ENCODE measurements at regions not wholly inside any gene's neighbourhood (a gene's known extent, or its start where the extent isn't known, plus 50 kb on each side); places are given as distances from the start of the nearest gene placed in this dataset.

DNA sequence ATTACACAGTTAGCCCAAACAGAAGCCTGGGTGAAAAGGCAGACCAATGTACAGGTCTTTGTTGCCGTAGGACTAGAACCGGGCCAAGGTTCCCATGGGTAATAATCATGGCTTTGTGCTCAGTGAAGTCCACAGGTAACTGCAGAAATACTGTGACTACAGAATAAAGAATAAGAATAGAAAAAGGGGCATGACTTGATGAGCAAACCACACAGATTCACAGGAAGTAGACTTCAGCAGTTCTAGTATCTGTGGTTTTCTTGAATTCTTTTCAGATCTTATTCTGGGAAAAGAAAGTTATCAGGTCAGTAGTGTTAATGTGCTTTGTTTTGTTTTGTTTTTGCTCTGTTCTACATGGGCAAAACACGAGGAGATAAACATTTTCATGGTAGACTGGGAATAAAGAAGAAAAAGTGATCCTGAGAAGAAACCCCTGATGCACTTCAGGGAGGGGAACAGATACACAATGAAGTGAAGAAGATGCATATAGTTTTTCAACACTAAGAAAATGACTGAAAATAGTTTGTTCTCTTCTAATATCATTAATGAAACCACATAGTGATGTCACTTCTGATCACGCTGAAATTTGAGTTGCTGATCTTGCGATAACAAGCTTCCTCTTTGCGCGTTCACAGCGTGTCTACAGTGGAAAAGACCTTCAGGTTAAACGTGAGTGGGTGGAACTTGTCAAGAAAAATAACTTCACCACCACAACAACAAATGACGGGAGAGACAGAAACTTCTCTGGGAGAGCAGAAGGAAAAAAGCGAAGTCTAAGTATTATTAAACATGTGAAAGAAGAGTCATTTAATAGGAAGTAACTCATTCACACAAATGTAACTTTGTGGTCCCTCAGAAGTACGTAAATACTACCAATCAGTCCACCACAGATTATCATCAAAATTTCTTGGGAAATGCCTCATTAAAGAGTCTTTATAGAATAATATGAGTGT, 315.8 kb upstream of the SATB1 start:
- DNase-seq (ENCODE audit: low read depth, low spot score): no peak
- POLR2A ChIA-PET: no interaction called here
- TF ChIP-seq, protein P1, sequence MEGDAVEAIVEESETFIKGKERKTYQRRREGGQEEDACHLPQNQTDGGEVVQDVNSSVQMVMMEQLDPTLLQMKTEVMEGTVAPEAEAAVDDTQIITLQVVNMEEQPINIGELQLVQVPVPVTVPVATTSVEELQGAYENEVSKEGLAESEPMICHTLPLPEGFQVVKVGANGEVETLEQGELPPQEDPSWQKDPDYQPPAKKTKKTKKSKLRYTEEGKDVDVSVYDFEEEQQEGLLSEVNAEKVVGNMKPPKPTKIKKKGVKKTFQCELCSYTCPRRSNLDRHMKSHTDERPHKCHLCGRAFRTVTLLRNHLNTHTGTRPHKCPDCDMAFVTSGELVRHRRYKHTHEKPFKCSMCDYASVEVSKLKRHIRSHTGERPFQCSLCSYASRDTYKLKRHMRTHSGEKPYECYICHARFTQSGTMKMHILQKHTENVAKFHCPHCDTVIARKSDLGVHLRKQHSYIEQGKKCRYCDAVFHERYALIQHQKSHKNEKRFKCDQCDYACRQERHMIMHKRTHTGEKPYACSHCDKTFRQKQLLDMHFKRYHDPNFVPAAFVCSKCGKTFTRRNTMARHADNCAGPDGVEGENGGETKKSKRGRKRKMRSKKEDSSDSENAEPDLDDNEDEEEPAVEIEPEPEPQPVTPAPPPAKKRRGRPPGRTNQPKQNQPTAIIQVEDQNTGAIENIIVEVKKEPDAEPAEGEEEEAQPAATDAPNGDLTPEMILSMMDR (IDR thresholded peaks at IDR 0.05; ENCODE audit: insufficient read depth, low read length, missing control alignments): no peak
- CTCF ChIA-PET: no interaction called here
- H3K4me3 ChIP-seq (ENCODE audit: low read depth, low read length): no peak overlapping the region

DNA sequence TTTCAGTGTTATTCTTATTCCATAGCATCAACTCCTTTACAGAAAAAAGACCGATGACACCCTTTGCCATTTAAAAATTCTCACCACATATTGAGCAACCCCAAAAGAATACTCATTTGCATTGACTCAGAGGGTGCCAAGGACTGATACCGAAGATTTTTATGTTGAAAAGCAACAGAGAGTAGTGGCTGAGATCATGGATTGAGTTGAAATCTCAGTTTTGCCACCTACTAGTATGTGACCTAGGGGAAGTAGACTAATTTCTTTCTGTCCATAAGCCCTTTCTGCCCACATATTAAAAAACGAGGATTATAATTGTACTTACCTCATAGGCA, 313.9 kb upstream of the SATB1 start:
- POLR2A ChIA-PET: no interaction called here
- CTCF ChIA-PET: no interaction called here
- TF ChIP-seq, protein P1 (IDR thresholded peaks at IDR 0.05; ENCODE audit: insufficient read depth, low read length, missing control alignments): no peak
- no peak for DNase-seq (ENCODE audit: low read depth, low spot score)
- no peak overlapping the region for H3K4me3 ChIP-seq (ENCODE audit: low read depth, low read length)

DNA sequence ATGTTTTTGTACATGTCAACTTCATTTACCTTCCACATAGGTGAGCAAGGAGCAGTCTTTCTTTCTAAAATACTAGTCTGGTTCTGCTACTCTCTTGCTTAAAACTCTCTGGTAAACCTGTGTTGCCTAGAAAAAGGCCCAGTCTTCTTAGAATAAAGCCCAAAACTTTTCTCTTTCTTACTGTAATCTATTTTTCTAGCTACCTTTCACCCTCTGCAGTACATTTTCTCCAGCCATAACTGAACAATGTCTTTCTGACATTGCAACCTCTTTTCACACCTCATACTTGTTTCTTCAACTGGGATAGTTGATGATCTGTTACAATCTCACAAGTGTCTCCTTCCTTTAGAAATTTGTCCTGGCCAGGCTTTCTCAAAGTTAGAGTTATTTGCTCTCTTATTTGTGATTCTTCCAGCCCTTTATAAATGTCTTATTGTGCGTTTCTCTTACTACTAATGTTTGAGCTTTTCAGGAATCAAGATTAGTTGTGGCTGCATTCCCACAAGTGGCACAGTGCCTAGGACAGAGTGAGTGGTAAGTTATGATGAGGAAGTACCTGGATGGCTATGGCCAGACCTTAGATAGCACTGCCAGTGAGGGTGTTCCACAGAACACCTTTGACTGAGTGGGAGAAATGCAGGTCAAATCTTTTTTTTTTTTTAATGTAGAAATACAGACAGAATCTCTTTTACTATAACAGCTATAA, 313.4 kb upstream of the SATB1 start:
- POLR2A ChIA-PET: no interaction called here
- H3K4me3 ChIP-seq (ENCODE audit: low read depth, low read length): no peak overlapping the region
- TF ChIP-seq, protein P1 (IDR thresholded peaks at IDR 0.05; ENCODE audit: insufficient read depth, low read length, missing control alignments): no peak
- no peak for DNase-seq (ENCODE audit: low read depth, low spot score)
- CTCF ChIA-PET: no interaction called here

DNA sequence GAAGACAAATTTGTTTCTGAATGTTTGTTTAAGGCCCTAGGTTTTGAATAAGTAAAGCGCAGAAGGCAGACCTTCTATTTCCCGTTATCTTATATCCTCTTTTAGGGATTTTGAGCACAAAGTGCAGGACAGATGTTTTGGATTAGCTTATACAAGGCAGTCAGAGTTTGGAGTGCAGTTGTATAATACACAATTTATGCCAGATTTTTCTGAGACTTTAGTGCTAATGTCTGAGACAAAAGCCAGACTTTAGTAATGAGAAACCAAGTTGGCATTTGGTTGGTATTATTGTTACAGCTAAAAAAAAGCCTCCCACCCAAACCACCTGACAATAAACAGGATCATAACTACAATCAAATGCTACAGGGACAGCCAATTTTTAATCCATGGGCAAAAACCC, 309.9 kb upstream of the SATB1 start:
- CTCF ChIA-PET: no interaction called here

DNA sequence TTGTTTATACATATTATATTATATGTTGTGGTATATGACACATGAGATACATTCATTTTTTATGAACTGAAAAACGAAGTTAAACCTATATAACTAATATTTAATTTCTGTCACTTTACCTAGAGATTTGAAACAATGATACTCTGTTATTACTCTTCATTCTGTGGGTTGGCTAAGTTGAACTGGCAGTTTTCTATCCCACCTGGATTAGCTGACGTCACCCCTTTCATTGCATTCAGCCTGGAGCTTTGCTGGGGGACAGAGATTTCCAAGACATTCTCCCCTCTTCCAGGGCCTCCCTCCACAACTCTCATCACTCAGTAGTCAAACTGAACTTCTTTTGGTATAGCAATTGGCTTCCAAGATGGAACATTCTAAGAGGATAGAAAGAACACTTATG, 309.2 kb upstream of the SATB1 start:
- no peak overlapping the region for H3K4me3 ChIP-seq (ENCODE audit: low read depth, low read length)
- ChIA-PET CTCF (no interaction called here), POLR2A (no interaction called here)
- TF ChIP-seq, protein P1 (IDR thresholded peaks at IDR 0.05; ENCODE audit: insufficient read depth, low read length, missing control alignments): no peak
- DNase-seq (ENCODE audit: low read depth, low spot score): no peak

More for the DNA sequence above, 309.9 kb upstream of the SATB1 start:
- TF ChIP-seq, protein P1 (IDR thresholded peaks at IDR 0.05; ENCODE audit: insufficient read depth, low read length, missing control alignments): no peak
- DNase-seq (ENCODE audit: low read depth, low spot score): no peak
- no peak overlapping the region for H3K4me3 ChIP-seq (ENCODE audit: low read depth, low read length)
- POLR2A ChIA-PET: no interaction called here

DNA sequence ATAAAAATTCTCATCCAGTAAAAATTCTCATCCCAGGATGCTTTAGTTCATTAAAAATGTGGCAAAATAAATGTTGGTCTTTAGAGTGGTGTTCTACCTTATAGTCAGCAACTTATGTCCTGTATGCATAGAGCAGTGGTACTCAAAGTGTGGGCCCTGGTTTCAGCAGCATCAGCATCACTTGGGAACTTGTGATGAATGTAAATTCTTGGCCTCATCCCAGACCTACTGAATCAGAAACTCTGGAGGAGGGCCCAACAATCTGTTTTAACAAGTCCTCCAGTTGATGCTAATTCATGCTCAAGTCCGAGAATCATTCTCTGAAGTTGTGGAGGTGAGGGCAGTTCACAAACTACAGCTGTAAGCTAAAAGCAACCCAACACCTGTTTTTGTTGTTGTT, 307.3 kb upstream of the SATB1 start:
- CTCF ChIA-PET: no interaction called here
- TF ChIP-seq, protein P1 (IDR thresholded peaks at IDR 0.05; ENCODE audit: insufficient read depth, low read length, missing control alignments): no peak
- POLR2A ChIA-PET: no interaction called here
- DNase-seq (ENCODE audit: low read depth, low spot score): no peak
- H3K4me3 ChIP-seq (ENCODE audit: low read depth, low read length): no peak overlapping the region

All from AG04449 (cell line).